Tibial nerve (tissue), 3 donors: ENCODE measurements at regions not wholly inside any gene's neighbourhood (a gene's known extent, or its start where the extent isn't known, plus 50 kb on each side); places are given as distances from the start of the nearest gene placed in this dataset.

Source experiments
- CTCF ChIP-seq, 5 experiments: fragments of 200-600 bp in 3 of 5; fragments of 450-650 bp in 2 of 5; sonication (generic) in 3 of 5; IDR thresholded peaks; one replicate each; pipeline ENCODE4 v1.5.1; 2016 to 2019; ENCODE audit warnings: antibody characterized with exemption in 5 of 5, mild to moderate bottlenecking in 3 of 5, moderate library complexity in 2 of 5
- POLR2A ChIP-seq, 2 donors: fragments of 450-650 bp; IDR thresholded peaks; one replicate each; pipeline ENCODE4 v1.6.1; 2017; ENCODE audit warnings: antibody characterized with exemption in 2 of 2, mild to moderate bottlenecking in 2 of 2, moderate library complexity in 2 of 2

GRCh38 chr5:89327608-89328007 is 444.6 kb upstream of the MEF2C start:
- TF ChIP-seq CTCF (IDR thresholded peaks at IDR 0.05) (no peak), POLR2A (IDR thresholded peaks at IDR 0.05) (no peak)
